GM18498 (cell line): ENCODE measurements at regions not wholly inside any gene's neighbourhood (a gene's known extent, or its start where the extent isn't known, plus 50 kb on each side); places are given as distances from the start of the nearest gene placed in this dataset.

ENCODE experiments used
- ATAC-seq: cut with Tn5 transposase; IDR thresholded peaks from one replicate; pipeline ENCODE4 v1.9.1; 2021; ENCODE audit warnings: mild to moderate bottlenecking, moderate library complexity; ENCODE audit not compliant: unreplicated experiment

- no peak for ATAC-seq
These were observed 67.2 kb downstream of the CEBPB start for GRCh38 chr20:50257860-50258259.

DNA sequence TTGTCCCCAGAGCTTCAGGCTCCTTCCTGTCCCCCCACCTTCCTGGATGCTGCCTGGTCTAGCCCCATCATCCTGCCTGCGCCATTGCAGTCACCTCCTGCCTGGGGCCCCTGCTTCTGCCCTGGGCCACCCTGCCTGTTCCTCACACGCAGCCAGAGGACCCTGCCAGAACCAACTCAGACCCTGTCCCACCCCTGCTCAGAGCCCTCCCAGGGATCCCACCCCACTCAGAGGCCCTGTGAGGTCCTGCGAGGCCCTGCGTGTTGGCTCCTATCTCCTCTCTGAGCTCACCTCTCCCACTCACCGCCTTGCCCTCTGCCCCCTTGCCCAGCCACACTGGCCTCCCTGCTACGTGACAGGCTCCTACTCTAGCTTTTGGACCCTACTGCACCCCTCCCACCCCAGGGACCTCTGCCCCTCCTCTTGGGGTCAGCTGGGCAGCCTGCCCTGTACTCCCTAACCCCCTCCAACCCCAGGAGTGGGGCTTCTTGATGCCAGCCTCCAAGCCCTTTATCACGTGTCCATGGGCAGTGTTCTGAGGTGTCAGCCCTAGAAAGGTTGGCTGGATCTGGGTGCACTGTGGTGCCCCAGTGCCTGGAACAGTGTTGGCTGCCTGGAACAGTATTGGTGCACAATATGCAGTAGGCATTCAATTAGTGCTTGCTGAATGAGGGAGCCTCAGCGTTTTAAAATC lies 68.3 kb downstream of the CEBPB start:
- no peak for ATAC-seq

- ATAC-seq: no peak
These were observed 69.3 kb downstream of the CEBPB start for GRCh38 chr20:50259705-50260478.

- ATAC-seq: no peak
These were observed 70.0 kb downstream of the CEBPB start for GRCh38 chr20:50260479-50261221.

DNA sequence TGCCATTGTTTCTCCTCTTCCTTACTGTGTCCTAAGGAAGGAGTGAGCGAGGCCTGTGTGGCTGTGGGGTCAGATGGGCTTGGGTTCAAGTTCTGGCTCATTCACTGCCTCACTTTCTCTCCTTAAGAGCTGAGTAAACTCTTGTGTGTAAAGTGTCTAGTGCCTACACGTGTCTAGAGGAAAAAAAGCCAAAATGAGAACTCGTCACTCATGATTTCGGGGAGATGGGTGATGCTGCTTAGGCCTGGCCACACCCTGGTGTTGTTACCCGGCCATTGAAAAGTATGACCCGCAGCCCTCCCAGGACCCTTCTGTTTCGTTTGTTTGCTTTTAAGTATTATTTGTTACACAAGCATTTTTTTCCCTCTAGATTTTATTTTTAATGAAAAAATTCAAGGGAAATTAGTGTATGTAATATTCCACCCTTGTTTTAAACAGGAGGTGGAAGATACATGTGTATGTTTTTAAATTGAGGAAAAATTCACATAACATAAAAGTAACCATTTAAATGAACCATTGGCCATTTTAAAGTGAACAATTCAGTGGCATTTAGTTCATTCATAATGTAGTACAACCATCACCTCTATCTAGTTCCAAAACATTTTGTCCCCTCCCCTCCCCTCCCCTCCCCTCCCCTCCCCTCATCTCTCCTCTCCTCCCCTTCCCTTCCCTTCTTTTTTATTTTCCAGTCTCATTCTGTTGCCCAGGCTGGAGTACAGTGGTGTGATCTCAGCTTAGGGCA lies 71.0 kb downstream of the CEBPB start:
- ATAC-seq: no peak

DNA sequence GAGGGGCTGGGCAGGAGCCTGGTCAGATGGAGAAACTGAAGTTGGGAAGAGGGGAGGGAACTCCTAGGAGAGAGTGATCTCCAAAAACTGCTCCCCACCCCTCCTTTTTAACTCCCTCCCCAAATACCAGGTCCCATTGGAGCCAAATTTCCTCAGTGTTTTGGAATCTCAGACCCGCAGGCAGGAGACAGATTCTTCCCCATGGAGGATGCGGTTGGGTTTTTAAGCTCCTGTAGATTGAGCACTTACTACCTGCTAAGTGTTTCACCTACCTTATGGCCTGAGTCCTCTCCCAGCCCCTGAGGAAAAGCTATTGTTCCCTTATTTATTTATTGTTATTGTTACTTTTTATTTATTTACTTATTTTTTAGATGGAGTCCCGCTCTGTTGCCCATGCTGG lies 73.2 kb downstream of the CEBPB start:
- ATAC-seq: no peak

GRCh38 chr20:50264534-50265145 lies 74.0 kb downstream of the CEBPB start:
- no peak for ATAC-seq

- ATAC-seq: no peak
These were observed 74.8 kb downstream of the CEBPB start for GRCh38 chr20:50265245-50265946.

DNA sequence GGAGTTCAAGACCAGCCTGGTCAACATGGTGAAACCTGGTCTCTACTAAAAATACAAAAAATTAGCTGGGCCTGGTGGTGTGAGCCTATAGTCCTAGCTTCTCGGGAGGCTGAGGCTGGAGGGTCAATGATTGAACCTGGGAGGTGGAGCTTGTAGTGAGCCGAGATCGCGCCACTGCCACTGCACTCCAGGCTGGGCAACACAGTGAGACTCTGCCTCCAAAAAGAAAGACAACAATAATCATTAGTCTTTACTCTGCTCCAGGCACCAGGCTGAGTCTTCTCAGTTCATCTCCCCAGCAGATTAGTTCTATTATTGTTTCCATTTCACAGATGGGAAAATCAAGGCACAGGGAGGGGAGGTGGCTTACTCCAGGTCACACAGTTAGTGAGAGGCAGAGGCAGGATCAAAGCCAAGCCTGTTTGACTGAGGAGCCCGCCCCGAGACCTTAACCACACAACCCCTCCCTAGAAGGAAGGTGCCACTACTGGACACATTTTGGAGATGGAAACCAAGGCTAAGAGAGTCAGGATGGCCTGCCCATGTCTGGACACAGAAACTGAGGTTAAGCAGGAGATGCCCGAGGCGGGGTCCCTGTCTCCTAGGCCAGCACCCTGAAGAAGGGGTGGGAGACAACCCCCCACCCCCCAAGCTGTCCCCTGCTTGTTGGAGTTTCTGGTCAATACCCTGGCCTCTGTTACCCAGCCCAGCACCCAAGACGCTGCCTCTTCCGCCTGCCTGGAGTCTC lies 75.8 kb downstream of the CEBPB start:
- ATAC-seq: no peak

GRCh38 chr20:50267041-50267865 lies 76.6 kb downstream of the CEBPB start:
- no peak for ATAC-seq

GRCh38 chr20:50267866-50268219 lies 77.2 kb downstream of the CEBPB start:
- no peak for ATAC-seq

DNA sequence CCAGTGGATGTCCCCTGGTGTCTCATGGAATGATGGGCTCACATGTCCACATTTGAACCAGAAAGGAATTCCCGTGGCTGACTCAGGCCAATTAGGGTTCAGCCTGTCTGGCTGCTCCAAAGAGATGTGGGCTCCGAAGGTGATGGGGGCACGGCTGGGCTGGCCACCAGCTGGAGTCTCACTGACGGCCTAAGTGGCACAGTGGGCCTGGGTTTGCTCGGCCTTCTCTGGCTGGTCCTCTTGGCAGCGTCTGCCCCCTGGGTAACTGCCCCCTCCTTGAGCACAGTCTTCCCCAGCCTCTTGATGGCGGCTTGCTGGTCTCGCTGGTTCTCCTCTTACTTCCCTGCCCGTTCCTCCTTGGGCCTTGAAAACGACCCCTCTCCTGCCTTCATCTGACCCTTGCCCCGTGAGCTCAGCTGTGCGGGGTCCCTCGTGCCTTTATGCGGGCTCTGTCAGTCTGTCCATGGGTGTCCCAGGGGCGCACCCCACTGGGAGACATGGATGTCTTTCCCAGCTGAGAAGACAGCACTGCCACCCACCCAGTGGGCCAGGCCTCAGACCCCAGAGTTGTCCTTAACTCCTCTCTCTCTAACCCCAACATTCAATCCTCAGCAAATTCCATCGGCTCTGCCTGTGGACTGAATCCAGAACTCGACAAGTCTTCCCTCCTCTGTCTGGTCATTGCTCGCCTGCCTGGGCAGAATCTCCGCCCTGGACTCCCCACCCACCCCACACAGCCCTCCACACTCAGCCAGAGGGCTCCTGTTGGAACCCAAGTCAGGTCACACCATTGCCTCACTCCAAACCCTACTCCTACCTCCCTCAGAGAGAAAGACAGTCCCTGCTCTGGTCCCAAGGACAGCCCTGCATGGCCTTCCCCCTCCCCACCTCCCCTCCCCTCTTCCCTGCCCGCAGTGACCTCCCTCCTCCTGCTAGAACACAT lies 78.7 kb downstream of the CEBPB start:
- no peak for ATAC-seq

DNA sequence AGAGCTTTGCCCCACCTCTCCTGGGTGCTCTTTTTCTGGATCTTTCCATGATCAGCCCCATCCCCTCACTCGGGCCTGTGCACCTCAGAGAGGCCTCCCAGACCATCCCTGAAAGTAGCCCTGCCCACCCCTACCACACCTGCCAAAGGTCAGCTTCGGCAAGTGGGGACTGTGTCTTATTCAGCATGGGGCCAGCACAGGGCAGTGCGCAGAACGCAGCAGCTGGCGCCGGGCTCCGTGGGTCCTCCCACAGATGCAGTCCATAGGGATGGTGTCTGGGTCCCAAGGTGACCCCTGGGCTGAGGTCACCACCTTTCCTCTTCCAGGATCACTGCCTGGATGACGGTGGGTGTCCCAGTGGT lies 79.4 kb downstream of the CEBPB start:
- no peak for ATAC-seq

GRCh38 chr20:50270569-50270968 lies 79.9 kb downstream of the CEBPB start:
- ATAC-seq: no peak

DNA sequence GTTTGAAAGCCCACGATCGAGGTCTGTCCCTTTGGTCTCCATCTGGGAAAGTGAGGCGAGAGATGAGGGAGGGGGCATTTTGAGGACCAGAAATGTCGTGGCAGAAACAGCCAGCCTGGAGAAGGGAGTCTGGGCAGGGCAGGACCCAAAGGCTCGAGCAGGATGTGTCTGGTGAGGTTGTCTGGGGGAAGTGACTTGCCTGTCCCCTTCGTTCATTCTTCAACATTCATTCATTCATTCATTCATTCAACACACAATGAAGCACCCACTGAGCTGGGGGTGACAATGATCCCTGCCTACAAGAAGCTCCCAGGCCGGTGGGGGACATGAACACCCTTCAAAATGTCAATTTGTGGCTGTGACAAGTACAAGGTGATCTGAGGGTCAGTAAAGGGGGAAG lies 80.5 kb downstream of the CEBPB start:
- no peak for ATAC-seq

GRCh38 chr20:50271612-50272011 lies 81.0 kb downstream of the CEBPB start:
- no peak for ATAC-seq

- no peak for ATAC-seq
These were observed 81.5 kb downstream of the CEBPB start for GRCh38 chr20:50272030-50272723.
